IMR-90 (cell line): ENCODE measurements at regions not wholly inside any gene's neighbourhood (a gene's known extent, or its start where the extent isn't known, plus 50 kb on each side); places are given as distances from the start of the nearest gene placed in this dataset.
"Not testable (repeated sequence)": the region's sequence is repeated elsewhere in the genome, so short reads cannot be mapped to it uniquely, and the experiment has no call there.

Experiments
- ATAC-seq: fragments of 200-7000 bp; cut with Tn5 transposase; 2 replicates; pipeline ENCODE4 v1.9.1; 2020; ENCODE audit warnings: low read depth, mild to moderate bottlenecking, moderate library complexity
- BruUV-seq: library from RNA; stranded (reverse); fragments of 400-500 nt; replicated peaks from 2 replicates; lab custom pipeline; 2021; lab: Mats Ljungman, UMichigan
- CTCF ChIA-PET: fragments of 300-600 bp; formaldehyde crosslinking; extraction: SDS; loops from one replicate; lab custom pipeline; 2021; ENCODE audit warnings: antibody characterized with exemption; lab: Yijun Ruan, JAX
- POLR2A ChIA-PET: fragments of 300-600 bp; sonication (Branson Sonifier 250); formaldehyde crosslinking; loops from one replicate; lab custom pipeline; 2022; ENCODE audit warnings: antibody characterized with exemption; ENCODE audit not compliant: unreplicated experiment; lab: Charles Lee
- DNase-seq: peaks from one replicate; pipeline ENCODE4 v3.0.0; 2013
- H2AFZ ChIP-seq: replicated peaks from 2 replicates; pipeline ENCODE3; 2013; ENCODE audit warnings: low read length, mild to moderate bottlenecking; ENCODE audit not compliant: poor library complexity
- H2AK5ac ChIP-seq: 2 replicates; pipeline ENCODE4 v1.6.1; 2013; ENCODE audit warnings: low read depth, low read length, inconsistent platforms
- H2AK9ac ChIP-seq: replicated peaks from 2 replicates; pipeline ENCODE3; 2013; ENCODE audit warnings: mild to moderate bottlenecking, low read depth, low read length, moderate library complexity; ENCODE audit not compliant: poor library complexity
- H2BK120ac ChIP-seq: 2 replicates; pipeline ENCODE4 v1.6.1; 2013; ENCODE audit warnings: low read depth, low read length, inconsistent platforms
- H2BK15ac ChIP-seq: 3 replicates; pipeline ENCODE4 v1.6.1; 2013; ENCODE audit warnings: low read depth, low read length, inconsistent platforms
- H2BK20ac ChIP-seq: 2 replicates; pipeline ENCODE4 v1.6.1; 2013; ENCODE audit warnings: low read depth, mild to moderate bottlenecking, inconsistent platforms, low read length, moderate library complexity
- H2BK5ac ChIP-seq: 2 replicates; pipeline ENCODE4 v1.6.1; 2013; ENCODE audit warnings: mild to moderate bottlenecking, low read depth, low read length, inconsistent platforms; ENCODE audit not compliant: poor library complexity, severe bottlenecking
- H3K14ac ChIP-seq: replicated peaks from 2 replicates; pipeline ENCODE4 v1.6.1; 2013; ENCODE audit warnings: low read depth, low read length, inconsistent platforms
- H3K18ac ChIP-seq: 2 replicates; pipeline ENCODE4 v1.6.1; 2013; ENCODE audit warnings: low read depth, low read length, control low read depth
- H3K23ac ChIP-seq: 2 replicates; pipeline ENCODE4 v1.6.1; 2013; ENCODE audit warnings: low read depth, low read length, inconsistent platforms
- H3K27ac ChIP-seq: 2 replicates; pipeline ENCODE4 v1.5.1; 2013; ENCODE audit warnings: mild to moderate bottlenecking, control low read depth, low read length; ENCODE audit not compliant: insufficient read depth
- H3K27me3 ChIP-seq: 2 replicates; pipeline ENCODE4 v1.6.1; 2013; ENCODE audit warnings: low read length; ENCODE audit not compliant: control insufficient read depth, insufficient read depth
- H3K36me3 ChIP-seq: 2 replicates; pipeline ENCODE4 v1.6.1; 2013; ENCODE audit warnings: low read length, mixed read lengths; ENCODE audit not compliant: control insufficient read depth, insufficient read depth
- H3K4ac ChIP-seq: 2 replicates; pipeline ENCODE4 v1.6.1; 2013; ENCODE audit warnings: low read depth, low read length, inconsistent platforms
- H3K4me1 ChIP-seq: 2 replicates; pipeline ENCODE4 v1.6.1; 2013; ENCODE audit warnings: low read length, mixed read lengths; ENCODE audit not compliant: control insufficient read depth, insufficient read depth
- H3K4me2 ChIP-seq: 2 replicates; pipeline ENCODE4 v1.6.1; 2013; ENCODE audit warnings: low read depth, mild to moderate bottlenecking, control low read depth, low read length, moderate library complexity
- H3K4me3 ChIP-seq: 2 replicates; pipeline ENCODE4 v1.5.1; 2013; ENCODE audit warnings: low read depth, mild to moderate bottlenecking, control low read depth, low read length, moderate library complexity; ENCODE audit not compliant: insufficient read depth
- H3K56ac ChIP-seq: 2 replicates; pipeline ENCODE4 v1.6.1; 2013; ENCODE audit warnings: low read length, inconsistent platforms; ENCODE audit not compliant: insufficient read depth; ENCODE audit errors: extremely low read depth
- H3K79me1 ChIP-seq, 2 experiments: 2 replicates each; pipeline ENCODE4 v1.6.1; 2013; ENCODE audit warnings: low read length in 2 of 2, inconsistent platforms in 1 of 2, low read depth in 1 of 2
- H3K9ac ChIP-seq: 2 replicates; pipeline ENCODE4 v1.6.1; 2013; ENCODE audit warnings: low read depth, low read length, control low read depth
- H3K9me1 ChIP-seq: 2 replicates; pipeline ENCODE4 v1.6.1; 2013; ENCODE audit warnings: low read length, inconsistent platforms; ENCODE audit not compliant: insufficient read depth
- H3K9me3 ChIP-seq: 2 replicates; pipeline ENCODE4 v1.6.1; 2013; ENCODE audit warnings: low read length; ENCODE audit not compliant: control insufficient read depth, insufficient read depth
- H4K20me1 ChIP-seq: 2 replicates; pipeline ENCODE4 v1.6.1; 2013; ENCODE audit warnings: low read length, inconsistent platforms; ENCODE audit not compliant: insufficient read depth
- H4K5ac ChIP-seq: 2 replicates; pipeline ENCODE4 v1.6.1; 2013; ENCODE audit warnings: mild to moderate bottlenecking, low read depth, low read length, control low read depth
- H4K8ac ChIP-seq, 2 experiments: 2 replicates each; pipeline ENCODE4 v1.6.1; 2013; ENCODE audit warnings: low read depth in 2 of 2, low read length in 2 of 2, control low read depth in 1 of 2, inconsistent platforms in 1 of 2
- H4K91ac ChIP-seq: 2 replicates; pipeline ENCODE4 v1.6.1; 2013; ENCODE audit warnings: low read depth, low read length, inconsistent platforms; ENCODE audit not compliant: insufficient read depth
- FOS ChIP-seq: fragments of 150-350 bp; IDR thresholded peaks from 2 replicates; pipeline ENCODE4 v1.6.1; 2016; ENCODE audit warnings: low read depth, low read length
- MAZ ChIP-seq: IDR thresholded peaks from 2 replicates; pipeline ENCODE4 v1.6.1; 2012; ENCODE audit warnings: low read depth, mild to moderate bottlenecking, low read length, improper control_type of control experiment, moderate library complexity, borderline replicate concordance
- POLR2A ChIP-seq: IDR thresholded peaks from 2 replicates; pipeline ENCODE4 v1.6.1; 2012; ENCODE audit warnings: mild to moderate bottlenecking, low read depth, low read length
- RAD21 ChIP-seq: IDR thresholded peaks from 2 replicates; pipeline ENCODE4 v1.6.1; 2012; ENCODE audit warnings: low read length, improper control_type of control experiment
- RCOR1 ChIP-seq: IDR thresholded peaks from 2 replicates; pipeline ENCODE4 v1.6.1; 2012; ENCODE audit warnings: mild to moderate bottlenecking, low read length, improper control_type of control experiment; ENCODE audit not compliant: insufficient replicate concordance
- SMC3 ChIP-seq: fragments of 150-350 bp; IDR thresholded peaks from 2 replicates; pipeline ENCODE4 v1.6.1; 2016; ENCODE audit warnings: low read depth, mild to moderate bottlenecking, antibody characterized with exemption, low read length, moderate library complexity
- WGBS, 2 experiments: methylation state at CpG; one replicate each; pipeline versions ENCODE4 v1.1.5 to v1.1.7; 2013; ENCODE audit warnings: missing lambda C conversion rate in 2 of 2; ENCODE audit not compliant: insufficient read length in 1 of 2; ENCODE audit errors: extremely low coverage in 2 of 2; 5-methylcytosine and 5-hydroxymethylcytosine counted together
- dilution Hi-C: fragments of 300-500 bp; cut with HindIII; formaldehyde crosslinking; loops from one replicate; pipeline ENCODE4 v1.14.3; 2018; ENCODE audit warnings: low sequenced_read_pairs; ENCODE audit not compliant: unreplicated experiment
- in situ Hi-C: fragments of 300-500 bp; cut with MboI; formaldehyde crosslinking; loops from 3 replicates; pipeline ENCODE4 v1.14.3; 2019; ENCODE audit warnings: low sequenced_read_pairs, inconsistent platforms, mixed read lengths
- intact Hi-C: fragments of 100-400 bp; cut with micrococcal nuclease; formaldehyde crosslinking; loops from 2 replicates; pipeline ENCODE4 v1.10.0; 2022
- TF ChIP-seq, protein P1 (sequence below): conservative IDR thresholded peaks from 2 replicates; pipeline ENCODE4 v1.5.1; 2012; ENCODE audit warnings: mild to moderate bottlenecking, low read depth, low read length, improper control_type of control experiment

DNA sequence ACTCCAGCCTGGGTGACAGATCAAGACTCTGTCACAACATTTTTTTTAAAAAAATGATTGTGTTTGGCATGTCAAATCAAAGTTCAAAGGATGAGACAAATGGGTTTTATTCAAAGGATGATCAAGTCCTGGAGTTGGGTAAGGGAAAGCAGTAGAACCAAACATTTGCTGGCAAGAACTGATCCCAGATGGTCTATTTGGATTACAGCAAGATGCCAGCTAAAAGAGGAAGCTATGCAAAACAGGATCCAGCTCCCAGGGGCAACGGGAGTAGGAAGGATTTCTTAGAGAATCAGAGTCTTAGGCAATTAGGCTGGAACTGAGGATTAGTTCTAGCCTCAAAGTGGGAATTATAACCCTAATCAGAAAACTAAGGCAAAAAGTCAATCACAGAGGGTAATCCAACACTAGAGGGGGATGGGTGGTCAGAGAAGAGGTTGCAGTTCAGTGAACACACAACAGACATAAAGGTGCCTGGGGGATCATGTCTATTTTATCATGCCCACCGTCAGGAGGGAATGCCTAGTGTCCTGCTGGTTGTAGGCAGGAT lies 133.0 kb upstream of the PLS3 start:
- intact Hi-C loops = no loop called here
- Histone ChIP-seq H2BK5ac (no peak overlapping the region), H2BK15ac (no peak overlapping the region), H3K27ac (no peak overlapping the region), H3K9me1 (no peaks in the 10 kb centered on the region), H2AK9ac (no peak overlapping the region), H3K36me3 (no peaks in the 10 kb centered on the region), H3K4me3 (no peak overlapping the region), H3K79me1 (no peaks in the 10 kb centered on the region), H3K9ac (no peak overlapping the region), H3K14ac (no peak overlapping the region), H4K5ac (no peak overlapping the region), H3K4me2 (no peak overlapping the region), H3K23ac (no peak overlapping the region), H2BK20ac (no peak overlapping the region), H2BK120ac (no peak overlapping the region), H4K8ac (no peak overlapping the region), H2AFZ (no peak overlapping the region), H3K56ac (no peak overlapping the region), H2AK5ac (no peak overlapping the region), H4K91ac (no peak overlapping the region), H3K9me3 (no peaks in the 10 kb centered on the region), H4K20me1 (no peaks in the 10 kb centered on the region), H3K4ac (no peak overlapping the region), H3K27me3 (peaks cover 5% of the 10 kb centered on the region), H3K18ac (no peak overlapping the region), H3K4me1 (no peaks in the 10 kb centered on the region)
- ChIA-PET POLR2A (no interaction called here), CTCF (no interaction called here)
- in situ Hi-C loops = no loop called here
- dilution Hi-C loops = no loop called here
- ATAC-seq = no peak
- no CpG with 5 or more reads among the region's 2 CpGs for WGBS, 2 experiments
- DNase-seq = no peak
- BruUV-seq = no TSS peak
- no peak for TF ChIP-seq FOS
- TF ChIP-seq RCOR1 = no peak
- TF ChIP-seq RAD21 = no peak
- TF ChIP-seq, protein P1, sequence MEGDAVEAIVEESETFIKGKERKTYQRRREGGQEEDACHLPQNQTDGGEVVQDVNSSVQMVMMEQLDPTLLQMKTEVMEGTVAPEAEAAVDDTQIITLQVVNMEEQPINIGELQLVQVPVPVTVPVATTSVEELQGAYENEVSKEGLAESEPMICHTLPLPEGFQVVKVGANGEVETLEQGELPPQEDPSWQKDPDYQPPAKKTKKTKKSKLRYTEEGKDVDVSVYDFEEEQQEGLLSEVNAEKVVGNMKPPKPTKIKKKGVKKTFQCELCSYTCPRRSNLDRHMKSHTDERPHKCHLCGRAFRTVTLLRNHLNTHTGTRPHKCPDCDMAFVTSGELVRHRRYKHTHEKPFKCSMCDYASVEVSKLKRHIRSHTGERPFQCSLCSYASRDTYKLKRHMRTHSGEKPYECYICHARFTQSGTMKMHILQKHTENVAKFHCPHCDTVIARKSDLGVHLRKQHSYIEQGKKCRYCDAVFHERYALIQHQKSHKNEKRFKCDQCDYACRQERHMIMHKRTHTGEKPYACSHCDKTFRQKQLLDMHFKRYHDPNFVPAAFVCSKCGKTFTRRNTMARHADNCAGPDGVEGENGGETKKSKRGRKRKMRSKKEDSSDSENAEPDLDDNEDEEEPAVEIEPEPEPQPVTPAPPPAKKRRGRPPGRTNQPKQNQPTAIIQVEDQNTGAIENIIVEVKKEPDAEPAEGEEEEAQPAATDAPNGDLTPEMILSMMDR = no peak
- no peak for TF ChIP-seq MAZ
- no peak for TF ChIP-seq SMC3
- TF ChIP-seq POLR2A = no peak

DNA sequence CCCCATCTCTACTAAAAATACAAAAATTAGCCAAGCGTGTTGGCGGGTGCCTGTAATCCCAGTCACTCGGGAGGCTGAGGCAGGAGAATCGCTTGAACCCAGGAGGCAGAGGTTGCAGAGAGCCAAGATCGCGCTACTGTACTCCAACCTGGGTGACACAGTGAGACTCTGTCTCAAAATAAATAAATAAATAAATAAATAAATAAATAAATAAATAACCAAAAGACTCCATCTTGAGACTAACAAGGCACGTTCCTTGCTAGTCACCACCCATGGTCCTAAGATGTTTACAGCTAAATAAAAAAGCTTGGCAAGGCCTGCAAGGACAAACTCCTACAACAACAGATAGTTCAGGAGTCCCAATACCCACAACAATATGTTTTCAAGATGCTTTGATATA lies 126.1 kb upstream of the PLS3 start:
- H4K5ac ChIP-seq, H4K91ac ChIP-seq, ATAC-seq, H2BK15ac ChIP-seq, CTCF ChIA-PET, H2BK20ac ChIP-seq, H2BK120ac ChIP-seq, H3K4me2 ChIP-seq, H3K14ac ChIP-seq, POLR2A ChIA-PET, H4K8ac ChIP-seq, H3K9ac ChIP-seq, H3K4me3 ChIP-seq, H3K36me3 ChIP-seq, dilution Hi-C loops, H2AK9ac ChIP-seq, in situ Hi-C loops, H2AK5ac ChIP-seq, H3K4me1 ChIP-seq, H3K4ac ChIP-seq, H4K20me1 ChIP-seq, H2AFZ ChIP-seq, H2BK5ac ChIP-seq, H3K79me1 ChIP-seq, H3K9me1 ChIP-seq, H3K27ac ChIP-seq, H3K9me3 ChIP-seq, H3K23ac ChIP-seq, H3K27me3 ChIP-seq, BruUV-seq, H3K56ac ChIP-seq, H3K18ac ChIP-seq, DNase-seq, intact Hi-C loops: not testable (repeated sequence)
- no CpG with 5 or more reads among the region's 7 CpGs for WGBS, 2 experiments
